PC-3 (cell line): ENCODE measurements at regions not wholly inside any gene's neighbourhood (a gene's known extent, or its start where the extent isn't known, plus 50 kb on each side); places are given as distances from the start of the nearest gene placed in this dataset.

Source experiments
- EZH2 ChIP-seq: fragments of 300-600 bp; sonication (generic); IDR thresholded peaks from one replicate; pipeline ENCODE4 v1.6.1; 2017; ENCODE audit warnings: antibody characterized with exemption, mild to moderate bottlenecking, low read length; ENCODE audit not compliant: unreplicated experiment
- EZH2phosphoT487 ChIP-seq: fragments of 300-600 bp; sonication (generic); IDR thresholded peaks from 2 replicates; pipeline ENCODE4 v1.6.1; 2018; ENCODE audit warnings: mild to moderate bottlenecking, antibody characterized with exemption, low read length, borderline replicate concordance
- TF ChIP-seq, protein P1 (sequence below): fragments of 300-600 bp; sonication (generic); conservative IDR thresholded peaks from 2 replicates; pipeline ENCODE4 v1.5.1; 2017; ENCODE audit warnings: antibody characterized with exemption, low read depth, mild to moderate bottlenecking, low read length

DNA sequence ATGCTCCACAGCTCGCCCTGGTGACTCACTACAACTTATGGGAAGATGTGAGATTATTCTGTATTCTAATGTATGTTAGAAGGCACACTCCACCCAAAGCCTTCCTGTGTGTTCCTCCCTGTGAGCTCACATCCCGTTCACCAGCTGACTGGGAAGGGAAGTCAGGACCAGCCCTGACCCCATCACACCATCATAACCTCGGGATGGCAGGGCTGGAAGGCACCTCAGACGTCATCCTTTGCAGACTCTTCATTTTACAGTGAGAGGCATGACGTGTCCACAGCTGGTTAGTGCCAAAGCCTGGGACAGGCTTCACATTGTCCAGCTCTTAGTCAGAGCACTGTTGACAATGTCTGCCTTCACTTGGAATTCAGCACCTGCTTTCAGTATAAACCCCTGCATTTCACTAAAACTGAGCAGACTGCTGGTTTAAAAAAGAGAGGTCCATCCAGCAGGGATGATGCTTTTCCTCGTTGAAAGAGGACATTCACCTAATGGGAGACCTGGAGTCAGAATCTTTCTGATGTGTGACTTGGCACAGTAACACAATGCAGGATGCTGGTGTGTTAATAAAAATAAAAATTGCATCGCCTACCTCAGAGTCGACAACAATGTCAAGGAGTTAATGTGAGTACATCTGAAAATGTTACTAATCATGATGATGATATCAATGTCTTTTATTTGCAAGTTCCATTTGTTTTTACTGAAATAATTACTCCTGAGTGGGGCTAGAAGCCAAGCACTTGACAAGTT lies 418.0 kb upstream of the TNP1 start:
- TF ChIP-seq, protein P1, sequence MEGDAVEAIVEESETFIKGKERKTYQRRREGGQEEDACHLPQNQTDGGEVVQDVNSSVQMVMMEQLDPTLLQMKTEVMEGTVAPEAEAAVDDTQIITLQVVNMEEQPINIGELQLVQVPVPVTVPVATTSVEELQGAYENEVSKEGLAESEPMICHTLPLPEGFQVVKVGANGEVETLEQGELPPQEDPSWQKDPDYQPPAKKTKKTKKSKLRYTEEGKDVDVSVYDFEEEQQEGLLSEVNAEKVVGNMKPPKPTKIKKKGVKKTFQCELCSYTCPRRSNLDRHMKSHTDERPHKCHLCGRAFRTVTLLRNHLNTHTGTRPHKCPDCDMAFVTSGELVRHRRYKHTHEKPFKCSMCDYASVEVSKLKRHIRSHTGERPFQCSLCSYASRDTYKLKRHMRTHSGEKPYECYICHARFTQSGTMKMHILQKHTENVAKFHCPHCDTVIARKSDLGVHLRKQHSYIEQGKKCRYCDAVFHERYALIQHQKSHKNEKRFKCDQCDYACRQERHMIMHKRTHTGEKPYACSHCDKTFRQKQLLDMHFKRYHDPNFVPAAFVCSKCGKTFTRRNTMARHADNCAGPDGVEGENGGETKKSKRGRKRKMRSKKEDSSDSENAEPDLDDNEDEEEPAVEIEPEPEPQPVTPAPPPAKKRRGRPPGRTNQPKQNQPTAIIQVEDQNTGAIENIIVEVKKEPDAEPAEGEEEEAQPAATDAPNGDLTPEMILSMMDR = no peak
- TF ChIP-seq EZH2 (no peak), EZH2phosphoT487 (no peak)
